PFSK-1 (cell line): ENCODE measurements at regions not wholly inside any gene's neighbourhood (a gene's known extent, or its start where the extent isn't known, plus 50 kb on each side); places are given as distances from the start of the nearest gene placed in this dataset.

Experiments used
- FOXP2 ChIP-seq: optimal IDR thresholded peaks from 2 replicates; pipeline ENCODE3; 2011; ENCODE audit warnings: borderline replicate concordance, control low read depth, inconsistent platforms; ENCODE audit not compliant: insufficient read depth; ENCODE audit errors: extremely low read length, extremely low read depth
- POLR2AphosphoS5 ChIP-seq: IDR thresholded peaks from 2 replicates; pipeline ENCODE4 v1.6.1; 2012; ENCODE audit warnings: low read depth, mild to moderate bottlenecking, control low read depth, low read length, moderate library complexity
- SIN3A ChIP-seq: IDR thresholded peaks from 2 replicates; pipeline ENCODE4 v1.6.1; 2012; ENCODE audit warnings: mild to moderate bottlenecking, low read length, moderate library complexity, borderline replicate concordance; ENCODE audit not compliant: insufficient read depth
- TAF1 ChIP-seq: IDR thresholded peaks from 2 replicates; pipeline ENCODE4 v1.6.1; 2012; ENCODE audit warnings: low read length, control low read depth, borderline replicate concordance; ENCODE audit not compliant: insufficient read depth
- TF ChIP-seq, protein P1 (sequence below), 2 experiments: IDR thresholded peaks; 2 replicates each; pipeline versions ENCODE4 v1.6.1 to v1.8.0; 2011 to 2012; ENCODE audit warnings: low read depth in 2 of 2, low read length in 2 of 2, control low read depth in 1 of 2, inconsistent platforms in 1 of 2, mild to moderate bottlenecking in 1 of 2, moderate library complexity in 1 of 2; ENCODE audit not compliant: insufficient read depth in 1 of 2

- TF ChIP-seq POLR2AphosphoS5 (no peak), TAF1 (no peak), SIN3A (no peak), FOXP2 (no peak)
- TF ChIP-seq, protein P1, sequence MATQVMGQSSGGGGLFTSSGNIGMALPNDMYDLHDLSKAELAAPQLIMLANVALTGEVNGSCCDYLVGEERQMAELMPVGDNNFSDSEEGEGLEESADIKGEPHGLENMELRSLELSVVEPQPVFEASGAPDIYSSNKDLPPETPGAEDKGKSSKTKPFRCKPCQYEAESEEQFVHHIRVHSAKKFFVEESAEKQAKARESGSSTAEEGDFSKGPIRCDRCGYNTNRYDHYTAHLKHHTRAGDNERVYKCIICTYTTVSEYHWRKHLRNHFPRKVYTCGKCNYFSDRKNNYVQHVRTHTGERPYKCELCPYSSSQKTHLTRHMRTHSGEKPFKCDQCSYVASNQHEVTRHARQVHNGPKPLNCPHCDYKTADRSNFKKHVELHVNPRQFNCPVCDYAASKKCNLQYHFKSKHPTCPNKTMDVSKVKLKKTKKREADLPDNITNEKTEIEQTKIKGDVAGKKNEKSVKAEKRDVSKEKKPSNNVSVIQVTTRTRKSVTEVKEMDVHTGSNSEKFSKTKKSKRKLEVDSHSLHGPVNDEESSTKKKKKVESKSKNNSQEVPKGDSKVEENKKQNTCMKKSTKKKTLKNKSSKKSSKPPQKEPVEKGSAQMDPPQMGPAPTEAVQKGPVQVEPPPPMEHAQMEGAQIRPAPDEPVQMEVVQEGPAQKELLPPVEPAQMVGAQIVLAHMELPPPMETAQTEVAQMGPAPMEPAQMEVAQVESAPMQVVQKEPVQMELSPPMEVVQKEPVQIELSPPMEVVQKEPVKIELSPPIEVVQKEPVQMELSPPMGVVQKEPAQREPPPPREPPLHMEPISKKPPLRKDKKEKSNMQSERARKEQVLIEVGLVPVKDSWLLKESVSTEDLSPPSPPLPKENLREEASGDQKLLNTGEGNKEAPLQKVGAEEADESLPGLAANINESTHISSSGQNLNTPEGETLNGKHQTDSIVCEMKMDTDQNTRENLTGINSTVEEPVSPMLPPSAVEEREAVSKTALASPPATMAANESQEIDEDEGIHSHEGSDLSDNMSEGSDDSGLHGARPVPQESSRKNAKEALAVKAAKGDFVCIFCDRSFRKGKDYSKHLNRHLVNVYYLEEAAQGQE (IDR thresholded peaks at IDR 0.05; ENCODE audit: insufficient read depth in 1 of 2, low read depth in 2 of 2, low read length in 2 of 2) = no peak
These were observed 414.2 kb upstream of the PODXL start for GRCh38 chr7:131970602-131971001.
